Activated CD8-positive, alpha-beta memory T cell treated with anti-CD3 and anti-CD28 coated beads, Interleukin-2, amount 50 U/mL, for 24 hours (primary cell): ENCODE measurements at regions not wholly inside any gene's neighbourhood (a gene's known extent, or its start where the extent isn't known, plus 50 kb on each side); places are given as distances from the start of the nearest gene placed in this dataset.

ENCODE experiments used
- DNase-seq: peaks from one replicate; pipeline ENCODE4 v3.0.0-alpha.2; 2020; ENCODE audit errors: extremely low read depth

GRCh38 chr6:14274546-14275492 is 157.2 kb downstream of the CD83 start:
- DNase-seq: no peak

DNA sequence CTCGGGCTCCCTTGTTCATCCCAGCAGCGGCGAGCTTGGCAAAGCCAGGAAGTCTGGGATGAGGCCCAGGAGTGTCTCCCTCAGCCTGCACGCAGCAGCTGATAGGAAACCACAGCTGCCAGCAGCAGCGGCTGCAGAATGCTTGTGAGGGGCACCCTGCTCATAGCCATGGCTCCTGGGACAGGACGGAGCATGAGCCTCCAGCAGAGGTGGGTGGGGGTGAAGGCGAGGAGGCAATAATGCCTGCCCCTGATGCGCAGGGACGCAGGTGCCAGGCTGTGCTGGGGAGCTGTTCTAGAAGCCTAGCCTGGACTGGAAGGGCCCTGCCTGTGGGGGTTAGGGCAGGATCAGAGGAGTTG is 157.9 kb downstream of the CD83 start:
- no peak for DNase-seq

DNA sequence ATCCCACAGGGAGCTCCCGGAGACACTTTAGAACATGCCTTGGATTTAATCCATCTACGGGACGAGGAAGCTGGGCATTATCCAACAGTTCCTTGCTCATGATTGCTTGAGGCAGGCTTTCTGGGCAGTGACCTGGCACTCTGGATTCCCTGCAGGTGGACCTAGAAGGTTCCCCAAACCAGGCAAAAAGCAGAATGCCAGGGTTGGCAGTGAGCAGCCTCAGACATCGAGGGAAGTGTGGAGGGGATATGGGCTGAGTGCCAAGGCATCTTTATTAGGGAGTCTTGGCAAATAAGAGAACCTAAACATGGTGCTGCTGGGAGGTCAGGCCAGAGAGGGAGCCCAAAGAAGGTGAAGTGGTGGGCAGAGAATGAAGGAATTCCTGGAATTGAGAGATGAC is 158.5 kb downstream of the CD83 start:
- DNase-seq: no peak

DNA sequence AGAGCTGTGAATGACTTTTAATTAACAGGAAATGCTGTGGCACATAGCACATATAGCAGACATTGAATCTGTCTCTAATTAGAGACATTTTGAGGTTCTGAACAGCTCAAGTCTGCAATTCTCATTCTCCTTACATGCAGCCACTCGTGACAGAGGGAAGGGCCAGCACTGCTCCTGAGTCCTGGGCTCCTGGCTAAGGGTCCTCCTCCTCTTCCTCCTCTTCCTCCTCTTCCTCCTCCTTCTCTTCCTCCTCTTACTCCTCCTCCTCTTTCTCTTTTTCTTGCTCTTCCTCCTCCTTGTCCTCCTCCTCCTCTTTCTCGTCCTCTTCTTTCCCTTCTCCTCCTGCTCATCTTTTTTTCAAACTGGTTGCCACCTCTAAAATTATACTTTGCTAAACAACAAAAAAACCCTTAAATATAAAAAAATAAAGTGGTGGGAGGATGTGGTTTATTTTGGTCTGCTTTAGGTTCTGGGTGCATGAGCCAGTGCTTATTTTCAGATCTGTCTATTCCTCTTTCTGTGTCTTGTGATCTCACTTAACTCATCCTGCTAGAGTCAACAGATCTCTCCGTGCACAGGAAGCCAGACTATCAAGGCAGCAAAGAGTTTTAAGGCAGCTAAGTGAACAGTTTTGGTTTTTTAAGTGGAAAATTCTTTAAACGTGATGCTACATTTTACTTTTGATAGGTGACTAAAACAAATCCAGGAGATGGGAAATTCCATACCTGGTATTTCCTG is 159.3 kb downstream of the CD83 start:
- DNase-seq: no peak

- no peak for DNase-seq
Measured at GRCh38 chr6:14277405-14277930, 159.9 kb downstream of the CD83 start.

DNA sequence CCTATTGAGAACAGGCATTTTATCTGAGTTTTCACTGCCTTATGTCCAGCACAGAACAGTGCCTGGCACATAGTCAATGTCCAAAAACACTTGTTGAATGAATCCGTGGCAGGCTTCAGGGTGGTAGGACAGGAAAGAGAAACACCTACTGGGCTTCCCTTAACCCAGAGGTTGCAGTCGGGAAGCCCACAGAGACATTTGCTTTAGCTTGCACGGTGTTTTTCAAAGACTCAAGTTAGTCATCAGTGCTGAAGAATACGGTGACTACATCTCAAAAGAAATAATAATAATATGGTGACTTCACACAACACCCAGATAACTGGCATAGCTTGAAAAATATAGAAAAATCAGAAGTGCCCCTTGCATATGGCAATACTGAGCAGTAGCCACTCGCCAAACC is 160.4 kb downstream of the CD83 start:
- DNase-seq: no peak

GRCh38 chr6:14278446-14278845 is 160.9 kb downstream of the CD83 start:
- DNase-seq: no peak

DNA sequence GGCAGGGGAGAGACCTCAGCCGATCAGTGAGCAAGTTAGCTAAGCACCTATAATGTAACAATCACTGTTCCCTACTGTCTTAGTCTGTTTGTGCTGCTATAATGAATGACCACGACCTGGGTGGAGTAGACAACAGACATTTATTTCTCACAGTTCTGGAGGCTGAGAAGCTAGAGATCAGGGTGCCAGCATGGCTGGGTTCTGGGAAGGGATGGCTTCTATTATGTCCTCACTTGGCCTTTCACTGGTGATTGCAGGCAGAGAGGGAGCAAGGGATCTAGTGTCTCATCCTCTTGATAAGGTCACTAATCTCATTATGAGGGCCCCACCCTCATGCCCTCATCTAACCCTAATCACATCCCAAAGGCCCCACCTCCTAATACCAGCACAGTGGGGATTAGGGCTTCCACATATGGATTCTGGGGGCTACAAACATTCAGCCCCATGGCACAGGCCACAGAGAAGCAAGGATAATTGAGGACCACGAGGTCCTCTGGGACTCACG is 162.5 kb downstream of the CD83 start:
- DNase-seq: no peak

DNA sequence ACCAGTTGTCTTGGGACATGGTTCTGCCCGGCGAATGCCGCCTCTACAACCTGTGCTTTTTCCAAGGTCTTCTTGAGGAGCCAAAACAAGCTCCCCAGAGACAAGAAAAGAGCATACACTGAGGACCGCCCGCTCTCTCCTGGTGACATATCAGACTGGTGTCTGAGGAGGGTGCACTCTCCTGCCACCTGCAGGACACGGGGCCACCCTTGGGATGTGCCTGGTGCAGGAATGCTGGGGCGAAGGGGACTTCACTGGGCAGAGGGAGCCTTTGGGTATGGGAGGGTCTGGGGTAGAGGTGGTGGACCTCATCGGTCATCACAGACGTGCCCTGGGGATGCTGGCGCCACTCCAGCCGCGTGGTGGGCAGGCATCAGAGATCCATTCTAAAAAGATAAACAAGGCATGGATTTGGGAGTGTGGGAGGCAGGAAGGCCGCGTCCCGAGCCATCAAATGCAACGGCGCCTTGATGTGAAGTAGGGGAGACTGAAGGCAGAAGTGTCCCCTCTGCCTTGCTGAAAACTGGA is 163.3 kb downstream of the CD83 start:
- DNase-seq: no peak

DNA sequence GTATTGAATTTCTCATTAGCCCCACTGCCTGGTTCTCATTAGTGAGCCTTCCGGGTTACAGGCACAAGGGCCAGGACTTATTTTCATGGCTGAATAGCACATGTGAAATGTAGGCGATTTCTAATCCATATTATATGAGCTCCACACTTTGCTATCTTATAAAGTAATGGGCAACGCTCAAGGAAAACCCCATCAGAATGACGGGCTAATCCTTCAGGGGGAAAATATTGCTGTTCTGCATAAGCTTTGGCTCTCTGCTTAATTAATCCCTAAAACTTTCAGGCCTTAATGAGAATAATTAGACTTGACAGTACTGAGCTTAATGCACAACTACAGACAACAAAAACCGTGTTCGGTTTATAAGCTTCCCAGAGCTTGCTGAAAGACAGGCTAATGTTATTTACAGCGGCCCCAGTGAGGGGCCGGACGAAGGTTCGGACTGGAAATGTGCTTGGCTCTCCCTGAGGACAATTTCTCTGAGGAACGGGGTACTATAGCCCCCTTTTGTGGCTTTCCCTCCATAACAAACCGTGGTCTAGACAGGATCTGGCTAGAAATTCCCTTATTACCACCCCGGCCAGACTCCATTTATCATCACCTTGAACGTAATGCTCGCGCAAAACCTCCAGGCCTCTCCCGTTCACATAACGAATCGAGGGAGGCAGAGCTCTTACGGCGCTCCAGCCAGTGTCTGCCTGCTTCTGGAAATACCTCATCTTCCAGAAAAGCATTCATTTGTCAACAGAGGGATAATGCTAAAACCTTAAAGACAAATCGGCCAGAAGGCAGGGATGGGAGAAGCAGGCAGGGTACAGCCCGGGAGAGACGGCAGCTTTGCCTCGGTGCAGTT is 164.5 kb downstream of the CD83 start:
- no peak for DNase-seq

DNA sequence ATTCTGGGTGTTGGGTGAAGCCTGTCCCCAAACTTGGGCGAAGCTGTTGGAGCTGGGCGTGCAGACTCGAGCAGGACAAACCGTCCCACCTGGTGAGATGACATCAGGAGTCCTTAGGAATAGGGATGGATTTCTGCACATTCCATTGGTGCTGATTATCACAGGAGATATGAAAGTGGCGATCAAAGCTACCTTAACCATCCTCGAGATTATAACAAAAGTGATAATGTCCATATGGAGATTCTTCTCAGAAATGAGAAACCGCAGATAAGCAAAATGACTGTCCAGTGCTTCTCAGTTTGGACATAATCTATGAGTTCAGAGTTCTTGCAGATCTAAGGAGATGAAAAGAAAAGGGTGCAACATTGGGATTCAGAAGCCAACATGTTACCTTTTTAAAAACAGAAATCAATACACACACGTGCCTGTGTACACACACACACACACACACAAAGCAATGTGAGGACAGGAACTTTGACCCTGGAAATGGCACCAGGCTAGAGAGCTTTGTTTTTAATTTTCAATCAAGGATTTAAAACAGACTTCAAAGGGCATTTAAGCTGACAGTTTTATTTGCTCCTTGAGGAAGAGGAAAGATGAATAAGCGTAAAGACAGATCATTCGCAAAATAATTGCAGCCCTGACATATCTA is 165.4 kb downstream of the CD83 start:
- no peak for DNase-seq

GRCh38 chr6:14283600-14284235 is 166.1 kb downstream of the CD83 start:
- no peak for DNase-seq

- no peak for DNase-seq
Measured at GRCh38 chr6:14284969-14285590, 167.5 kb downstream of the CD83 start.

GRCh38 chr6:14286144-14286543 is 168.6 kb downstream of the CD83 start:
- DNase-seq: no peak

GRCh38 chr6:14286634-14287428 is 169.3 kb downstream of the CD83 start:
- no peak for DNase-seq

DNA sequence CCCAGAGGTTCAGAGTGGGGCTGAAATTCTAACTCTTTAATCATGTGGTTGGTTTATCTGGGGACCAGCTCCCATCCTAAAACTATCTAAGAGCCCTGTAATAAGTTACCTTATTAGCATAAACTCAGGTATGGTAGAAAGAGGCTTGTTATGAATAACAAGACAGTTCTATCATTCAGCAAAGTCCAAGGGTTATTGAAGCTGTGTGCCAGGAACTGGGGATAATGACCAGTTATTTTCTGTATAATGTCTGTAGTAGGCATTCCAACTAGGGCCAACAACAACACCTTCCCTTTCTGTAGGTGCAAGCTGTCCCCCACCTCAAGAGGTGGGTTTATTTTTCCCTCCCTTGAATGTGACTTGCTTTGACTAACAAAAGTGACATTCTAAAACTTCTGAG is 170.1 kb downstream of the CD83 start:
- DNase-seq: no peak

- no peak for DNase-seq
Measured at GRCh38 chr6:14288910-14289309, 171.3 kb downstream of the CD83 start.

- no peak for DNase-seq
Measured at GRCh38 chr6:14290041-14290771, 172.6 kb downstream of the CD83 start.
